ENCODE measurements at regions not wholly inside any gene's neighbourhood (a gene's known extent, or its start where the extent isn't known, plus 50 kb on each side); places are given as distances from the start of the nearest gene placed in this dataset.
"Not testable (repeated sequence)": the region's sequence is repeated elsewhere in the genome, so short reads cannot be mapped to it uniquely, and the experiment has no call there.

DNA sequence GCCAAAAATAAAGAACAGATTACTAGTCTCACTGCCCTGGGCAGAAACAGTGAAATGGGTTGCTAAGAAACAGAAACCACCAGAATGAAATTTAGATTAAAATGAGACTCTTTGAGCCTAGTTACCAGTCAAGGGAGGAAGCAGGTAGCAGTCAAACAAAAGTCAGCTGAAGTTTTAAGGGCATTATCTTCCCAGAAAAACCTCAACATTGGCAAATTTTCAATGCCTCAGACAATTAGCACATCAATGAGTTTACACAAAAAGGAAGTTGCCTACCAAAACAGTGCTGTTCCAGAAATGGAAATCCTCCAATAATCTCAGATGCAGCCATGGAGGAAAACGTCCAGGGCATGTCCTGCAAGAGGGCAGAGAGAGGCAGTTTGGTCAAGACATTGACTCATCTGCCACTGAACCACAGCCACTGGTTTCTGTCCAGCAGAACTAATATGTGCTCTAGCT lies 399.7 kb upstream of the ADGRB3 start:
- H3K4me3 Mint-ChIP-seq = no peak overlapping the region
- no peak overlapping the region for H3K27ac Mint-ChIP-seq
- H3K36me3 Mint-ChIP-seq = peaks cover 2% of the 10 kb centered on the region
- H3K4me1 Mint-ChIP-seq = no peaks in the 10 kb centered on the region
- no peaks in the 10 kb centered on the region for H3K27me3 Mint-ChIP-seq
- H3K9me3 Mint-ChIP-seq = peaks cover 0 to 6% (median 2%) of the 10 kb centered on the region in 3 donors

DNA sequence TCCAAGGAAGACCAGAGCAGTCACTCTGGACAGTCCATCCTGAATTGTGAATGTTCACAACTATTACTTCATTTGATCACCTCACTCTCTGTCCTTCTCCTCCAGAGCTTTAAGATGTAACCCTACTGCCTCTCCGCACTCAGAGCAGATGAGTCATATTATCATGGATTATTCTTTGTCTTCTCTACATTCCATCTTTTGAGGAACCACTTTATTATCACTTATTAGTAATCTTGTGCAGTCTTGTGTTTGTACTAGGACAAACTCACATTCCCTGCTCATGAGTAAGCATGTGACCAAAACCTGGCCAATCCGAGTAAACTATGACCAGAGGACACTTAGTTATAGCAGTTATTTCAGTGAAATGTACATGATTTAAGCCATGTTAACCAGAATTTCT lies 401.5 kb upstream of the ADGRB3 start:
- H3K9me3 Mint-ChIP-seq = peaks cover 0 to 2% (median under 1%) of the 10 kb centered on the region in 3 donors
- no peaks in the 10 kb centered on the region for H3K4me1 Mint-ChIP-seq
- H3K27ac Mint-ChIP-seq = no peak overlapping the region
- no peaks in the 10 kb centered on the region for H3K27me3 Mint-ChIP-seq
- H3K4me3 Mint-ChIP-seq = no peak overlapping the region
- peaks cover 2% of the 10 kb centered on the region for H3K36me3 Mint-ChIP-seq

DNA sequence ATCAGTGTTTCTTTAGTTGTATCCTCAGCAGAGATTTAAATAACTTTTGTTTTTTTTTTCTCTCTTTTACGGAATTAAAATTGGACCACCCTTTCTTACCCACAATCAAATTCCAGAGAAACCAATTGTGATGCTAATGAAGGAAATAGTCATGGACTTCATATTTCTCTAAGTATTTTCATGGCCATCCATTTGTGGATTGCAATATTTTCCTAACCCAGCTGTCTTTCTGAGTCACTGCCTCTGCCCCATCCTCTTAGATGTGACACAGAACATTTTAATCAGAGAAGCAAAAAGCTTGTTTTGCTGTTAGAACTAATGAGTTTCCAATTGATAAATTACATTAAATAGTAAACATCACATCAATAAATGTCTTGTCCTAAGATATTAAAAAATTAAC lies 405.5 kb upstream of the ADGRB3 start:
- no peak overlapping the region for H3K27ac Mint-ChIP-seq
- no peak overlapping the region for H3K4me3 Mint-ChIP-seq
- no peaks in the 10 kb centered on the region for H3K27me3 Mint-ChIP-seq
- no peaks in the 10 kb centered on the region for H3K4me1 Mint-ChIP-seq
- no peaks in the 10 kb centered on the region for H3K9me3 Mint-ChIP-seq
- no peaks in the 10 kb centered on the region for H3K36me3 Mint-ChIP-seq

DNA sequence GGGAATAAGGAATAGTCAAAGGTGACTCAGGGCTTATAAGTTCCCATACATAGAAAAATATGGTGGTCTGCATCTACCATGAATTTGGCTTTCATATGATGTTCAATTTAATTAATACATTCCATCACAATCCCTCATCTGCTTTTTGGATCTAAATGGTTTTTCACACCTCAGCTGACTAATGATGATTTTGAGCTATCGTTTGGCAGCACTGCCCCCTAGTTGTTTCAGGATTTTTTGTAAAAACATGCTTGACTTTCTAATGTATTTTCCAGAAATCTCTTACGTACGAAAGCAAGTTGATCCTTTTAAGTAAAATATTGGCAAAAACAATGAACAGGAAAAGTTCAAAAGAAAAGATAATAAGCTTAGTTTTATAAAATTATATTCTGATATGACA lies 408.6 kb upstream of the ADGRB3 start:
- H3K9me3 Mint-ChIP-seq = no peaks in the 10 kb centered on the region
- H3K27me3 Mint-ChIP-seq = no peaks in the 10 kb centered on the region
- H3K4me1 Mint-ChIP-seq = no peaks in the 10 kb centered on the region
- no peak overlapping the region for H3K4me3 Mint-ChIP-seq
- H3K36me3 Mint-ChIP-seq = no peaks in the 10 kb centered on the region
- no peak overlapping the region for H3K27ac Mint-ChIP-seq

DNA sequence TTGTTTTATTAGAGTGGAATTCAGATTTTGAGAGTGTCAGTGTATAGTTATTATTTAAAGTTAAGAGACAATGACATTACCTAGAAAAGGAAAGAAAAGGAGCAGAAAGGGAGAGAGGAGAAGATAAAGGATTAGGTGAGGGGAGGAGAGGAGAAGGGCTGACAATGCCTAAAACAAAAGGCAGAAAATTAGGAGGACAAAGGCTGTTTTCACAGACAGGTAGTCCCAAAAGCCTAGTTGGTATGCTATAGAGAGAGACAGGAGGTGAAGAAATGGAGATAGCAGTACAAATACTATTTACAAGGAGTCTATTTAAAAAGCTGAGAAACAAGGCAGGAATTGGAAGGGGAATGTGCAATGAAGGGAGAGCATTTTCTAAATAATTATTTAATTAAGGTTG lies 409.4 kb upstream of the ADGRB3 start:
- no peaks in the 10 kb centered on the region for H3K4me1 Mint-ChIP-seq
- no peaks in the 10 kb centered on the region for H3K27me3 Mint-ChIP-seq
- no peak overlapping the region for H3K27ac Mint-ChIP-seq
- H3K4me3 Mint-ChIP-seq = no peak overlapping the region
- no peaks in the 10 kb centered on the region for H3K9me3 Mint-ChIP-seq
- H3K36me3 Mint-ChIP-seq = no peaks in the 10 kb centered on the region

DNA sequence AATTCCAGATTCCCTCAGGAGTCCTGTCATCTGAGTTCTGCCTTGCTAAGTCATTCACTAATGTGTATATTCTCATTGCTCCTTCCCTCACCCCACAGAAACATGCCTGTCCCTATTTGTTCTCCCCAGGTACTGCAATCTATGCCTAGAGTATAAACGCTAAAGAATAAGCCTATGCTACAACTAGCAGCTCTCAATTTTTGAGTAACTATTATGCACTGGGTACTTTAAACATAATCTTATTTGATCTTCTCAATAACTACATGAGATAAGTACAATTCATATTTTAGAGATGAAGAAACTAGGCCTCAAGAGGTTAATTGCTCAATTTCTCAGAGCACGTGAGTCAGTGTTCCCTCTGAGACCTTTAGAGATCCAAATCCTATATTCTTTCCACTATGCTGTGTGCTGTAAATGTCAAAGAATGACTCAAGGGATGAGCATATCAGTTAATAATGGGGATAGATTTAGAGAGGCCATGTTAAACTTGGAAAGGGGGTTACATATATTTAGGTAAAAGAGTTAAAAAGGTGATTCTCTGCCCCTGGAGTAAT lies 423.8 kb upstream of the ADGRB3 start:
- Mint-ChIP-seq H3K36me3 (no peaks in the 10 kb centered on the region), H3K4me3 (no peak overlapping the region), H3K27ac (no peak overlapping the region), H3K27me3 (no peaks in the 10 kb centered on the region), H3K9me3 (peaks cover 2 to 15% (median 4%) of the 10 kb centered on the region in 3 donors), H3K4me1 (no peaks in the 10 kb centered on the region)

DNA sequence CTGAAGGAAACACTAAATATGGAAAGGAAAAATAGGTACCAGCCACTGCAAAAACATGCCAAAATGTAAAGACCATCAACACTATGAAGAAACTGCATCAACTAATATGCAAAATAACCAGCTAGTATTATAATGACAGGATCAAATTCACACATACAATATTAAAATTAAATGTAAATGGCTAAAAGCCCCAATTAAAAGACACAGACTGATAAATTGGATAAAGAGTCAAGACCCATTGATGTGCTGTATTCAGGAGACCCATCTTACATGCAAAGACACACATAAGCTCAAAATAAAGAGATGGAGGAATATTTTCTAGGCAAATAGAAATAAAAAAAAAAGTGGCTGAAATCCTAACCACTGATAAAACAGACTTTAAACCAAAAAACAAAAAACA lies 427.5 kb upstream of the ADGRB3 start:
- H3K27ac Mint-ChIP-seq, H3K4me3 Mint-ChIP-seq, H3K4me1 Mint-ChIP-seq, H3K27me3 Mint-ChIP-seq, H3K36me3 Mint-ChIP-seq, H3K9me3 Mint-ChIP-seq: not testable (repeated sequence)

DNA sequence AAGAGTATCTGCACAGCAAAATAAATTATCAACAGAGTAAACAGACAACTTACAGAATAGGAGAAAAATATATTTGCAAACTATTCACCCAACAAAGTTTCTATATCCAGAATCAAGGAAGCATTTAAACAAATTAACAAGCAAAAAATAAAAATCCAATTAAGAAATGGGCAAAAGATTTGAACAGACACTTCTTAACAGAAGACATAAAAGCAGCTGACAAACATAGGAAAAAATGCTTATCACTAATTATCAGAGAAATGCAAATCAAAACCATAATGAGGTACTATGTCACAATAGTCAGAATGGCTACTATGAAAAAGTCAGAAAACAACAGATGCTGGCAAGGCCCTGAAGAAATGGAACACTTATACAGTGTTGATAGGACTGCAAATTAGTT lies 434.2 kb upstream of the ADGRB3 start:
- no peaks in the 10 kb centered on the region for H3K4me1 Mint-ChIP-seq
- peaks cover 0 to 3% (median 3%) of the 10 kb centered on the region in 3 donors for H3K9me3 Mint-ChIP-seq

DNA sequence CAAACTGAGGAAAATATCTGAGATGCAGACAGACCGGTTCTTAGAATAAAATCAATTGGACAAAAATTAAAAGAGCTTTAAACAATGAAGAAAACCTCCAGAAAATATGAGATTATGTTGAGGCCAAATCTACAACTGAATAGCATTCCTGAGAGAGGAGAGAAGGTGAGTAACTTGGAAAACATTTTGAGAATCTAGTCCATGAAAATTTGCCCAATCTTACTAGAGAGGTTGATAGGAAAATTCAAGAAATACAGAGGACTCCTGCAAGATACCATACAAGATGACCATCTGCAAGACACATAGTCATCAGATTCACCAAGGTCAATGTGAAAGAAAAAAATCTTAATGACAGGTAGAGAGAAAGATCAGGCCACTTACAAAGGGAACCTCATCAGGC lies 437.7 kb upstream of the ADGRB3 start:
- Mint-ChIP-seq H3K36me3 (no peaks in the 10 kb centered on the region), H3K4me3 (no peak overlapping the region), H3K4me1 (no peaks in the 10 kb centered on the region), H3K27me3 (no peaks in the 10 kb centered on the region), H3K27ac (no peak overlapping the region), H3K9me3 (peaks cover 0 to 6% (median 0%) of the 10 kb centered on the region in 3 donors)

More for the DNA sequence above, 434.2 kb upstream of the ADGRB3 start:
- Mint-ChIP-seq H3K27ac (no peak overlapping the region), H3K36me3 (no peaks in the 10 kb centered on the region), H3K4me3 (no peak overlapping the region), H3K27me3 (no peaks in the 10 kb centered on the region)

DNA sequence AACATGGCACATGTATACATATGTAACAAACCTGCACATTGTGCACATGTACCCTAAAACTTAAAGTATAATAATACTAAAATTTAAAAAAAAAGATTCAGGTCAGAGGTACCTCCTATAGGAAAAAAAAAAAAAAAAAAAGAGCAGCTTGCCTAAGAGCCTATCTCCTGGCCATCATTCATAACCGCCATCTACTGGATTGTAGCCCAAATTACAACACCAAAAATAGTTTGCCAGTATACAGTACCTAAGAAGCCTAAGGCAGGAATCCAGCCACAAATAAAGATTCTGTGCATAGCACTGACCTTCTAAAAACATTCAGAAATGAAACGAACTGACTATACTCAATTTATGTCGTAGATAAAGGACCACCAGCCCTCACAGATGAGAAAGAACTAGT lies 438.4 kb upstream of the ADGRB3 start:
- no peaks in the 10 kb centered on the region for H3K4me1 Mint-ChIP-seq
- H3K27me3 Mint-ChIP-seq = no peaks in the 10 kb centered on the region
- H3K4me3 Mint-ChIP-seq = no peak overlapping the region
- H3K36me3 Mint-ChIP-seq = no peaks in the 10 kb centered on the region
- H3K9me3 Mint-ChIP-seq = peaks cover 0 to 6% (median 0%) of the 10 kb centered on the region in 3 donors
- H3K27ac Mint-ChIP-seq = no peak overlapping the region

DNA sequence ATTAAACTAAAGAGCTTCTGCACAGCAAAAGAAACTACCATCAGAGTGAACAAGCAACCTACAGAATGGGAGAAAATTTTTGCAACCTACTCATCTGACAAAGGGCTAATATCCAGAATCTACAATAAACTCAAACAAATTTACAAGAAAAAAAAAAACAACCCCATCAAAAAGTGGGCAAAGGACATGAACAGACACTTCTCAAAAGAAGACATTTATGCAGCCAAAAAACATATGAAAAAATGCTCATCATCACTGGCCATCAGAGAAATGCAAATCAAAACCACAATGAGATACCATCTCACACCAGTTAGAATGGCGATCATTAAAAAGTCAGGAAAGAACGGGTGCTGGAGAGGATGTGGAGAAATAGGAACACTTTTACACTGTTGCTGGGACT lies 439.3 kb upstream of the ADGRB3 start:
- not testable (repeated sequence) for H3K27ac Mint-ChIP-seq, H3K27me3 Mint-ChIP-seq, H3K4me1 Mint-ChIP-seq, H3K9me3 Mint-ChIP-seq, H3K4me3 Mint-ChIP-seq, H3K36me3 Mint-ChIP-seq

DNA sequence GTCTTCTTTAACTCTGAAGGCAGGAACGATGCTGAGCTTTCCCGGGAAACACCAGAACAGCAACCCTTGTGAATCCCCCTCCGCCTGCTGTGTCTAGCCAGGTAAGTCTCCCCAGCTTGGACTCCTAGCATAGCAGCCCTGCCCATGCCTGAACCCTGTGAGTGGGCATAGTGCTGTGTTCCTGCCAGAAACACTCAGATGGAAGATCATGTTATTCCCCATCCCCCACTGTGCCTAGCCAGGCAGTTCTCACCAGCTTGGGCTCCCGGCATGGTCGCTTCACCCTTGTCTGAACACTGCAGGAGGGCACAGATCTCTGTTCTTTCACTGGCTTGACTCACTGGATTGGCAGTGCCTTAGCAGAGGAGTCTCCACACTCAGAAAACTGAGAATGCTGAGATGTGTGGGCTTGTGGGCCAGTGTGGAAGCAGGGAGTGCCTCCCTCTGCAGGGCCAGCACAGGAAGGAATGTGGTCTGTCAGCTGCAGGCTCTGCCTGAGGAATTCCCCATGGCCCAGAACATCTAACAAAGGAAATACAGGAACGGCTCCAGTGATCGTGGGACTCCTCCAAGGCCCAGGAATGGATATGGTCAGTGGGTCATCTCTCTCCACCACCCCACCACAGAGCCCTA lies 440.1 kb upstream of the ADGRB3 start:
- Mint-ChIP-seq H3K4me1 (no peaks in the 10 kb centered on the region), H3K27me3 (no peaks in the 10 kb centered on the region), H3K9me3 (peaks cover 0 to 6% (median 0%) of the 10 kb centered on the region in 3 donors), H3K4me3 (peak overlapping the region in 1 of 4 donors; percentile 39), H3K36me3 (no peaks in the 10 kb centered on the region), H3K27ac (no peak overlapping the region)

DNA sequence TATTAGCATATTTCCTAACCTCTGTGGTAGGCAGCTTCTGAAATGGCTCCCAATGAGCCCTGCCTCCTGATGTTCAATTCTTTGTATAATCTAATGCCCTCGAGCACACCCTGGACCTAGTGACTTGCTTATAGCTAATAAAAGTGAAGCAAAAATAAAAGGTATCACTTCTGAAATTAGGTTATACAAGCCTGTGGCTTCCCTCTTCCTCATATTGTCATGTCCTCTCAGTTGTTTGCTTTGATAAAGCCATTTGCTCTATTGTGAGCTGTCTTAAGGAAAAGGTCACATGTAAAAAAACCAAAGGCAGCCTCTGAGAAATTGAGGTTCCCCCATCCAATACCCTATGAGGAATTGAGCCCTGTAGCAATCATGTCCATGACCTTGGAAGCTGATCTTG lies 442.1 kb upstream of the ADGRB3 start:
- no peak overlapping the region for H3K4me3 Mint-ChIP-seq

DNA sequence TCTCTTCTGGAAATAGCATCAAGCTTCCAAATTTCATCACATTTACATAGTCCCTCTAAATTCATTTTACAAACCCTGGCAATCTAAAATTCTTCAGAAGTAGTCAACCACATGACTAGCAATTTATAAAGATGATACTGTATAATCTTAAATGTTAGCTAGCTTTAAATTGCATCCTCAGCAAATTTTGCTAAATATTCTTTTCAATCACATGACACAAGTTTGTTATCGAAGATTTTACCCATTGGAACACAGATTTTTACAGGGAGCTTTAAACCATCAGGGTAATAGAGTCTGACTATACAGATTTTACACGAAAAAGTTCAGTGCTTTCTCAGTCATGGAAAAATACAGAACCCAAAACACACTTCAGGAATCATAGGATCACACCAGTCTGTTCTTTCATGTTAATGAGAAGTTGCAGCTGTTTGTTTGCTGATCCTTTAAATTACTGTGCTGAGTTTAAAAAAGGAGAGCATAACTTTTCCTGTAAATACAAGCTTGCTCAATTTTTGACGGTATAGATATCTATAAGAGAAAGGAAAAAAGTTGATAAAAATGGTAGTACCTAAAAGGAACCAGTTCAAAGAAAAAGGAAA lies 445.8 kb upstream of the ADGRB3 start:
- H3K9me3 Mint-ChIP-seq = peaks cover 2 to 4% (median 3%) of the 10 kb centered on the region in 3 donors
- no peak overlapping the region for H3K4me3 Mint-ChIP-seq
- no peaks in the 10 kb centered on the region for H3K27me3 Mint-ChIP-seq
- H3K4me1 Mint-ChIP-seq = no peaks in the 10 kb centered on the region
- H3K36me3 Mint-ChIP-seq = peaks cover 2% of the 10 kb centered on the region
- H3K27ac Mint-ChIP-seq = no peak overlapping the region

More for the DNA sequence above, 442.1 kb upstream of the ADGRB3 start:
- H3K4me1 Mint-ChIP-seq = no peaks in the 10 kb centered on the region
- no peaks in the 10 kb centered on the region for H3K36me3 Mint-ChIP-seq
- H3K9me3 Mint-ChIP-seq = peaks cover 0 to 6% (median 2%) of the 10 kb centered on the region in 3 donors
- H3K27me3 Mint-ChIP-seq = no peaks in the 10 kb centered on the region
- no peak overlapping the region for H3K27ac Mint-ChIP-seq

DNA sequence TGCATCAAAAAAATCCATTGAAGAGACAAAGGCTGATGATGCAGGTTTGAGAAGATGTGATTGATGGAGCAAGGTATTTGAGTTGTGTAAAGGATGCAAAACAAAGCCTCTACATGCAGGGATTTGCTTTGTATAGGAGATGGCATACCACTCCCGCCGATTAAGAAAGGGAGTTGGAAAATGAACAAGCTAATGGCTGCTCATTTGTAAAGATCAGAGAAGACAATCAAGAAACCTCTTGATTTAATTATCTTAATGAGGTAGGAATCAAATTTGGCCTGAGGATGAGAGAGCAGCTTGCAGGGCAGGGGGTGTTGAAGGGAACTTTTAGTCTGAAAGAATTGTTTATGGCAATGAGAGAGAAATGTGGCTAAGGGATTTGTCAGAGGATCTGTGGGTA lies 448.2 kb upstream of the ADGRB3 start:
- Mint-ChIP-seq H3K9me3 (peaks cover 0 to 4% (median 2%) of the 10 kb centered on the region in 3 donors), H3K27me3 (no peaks in the 10 kb centered on the region), H3K4me1 (no peaks in the 10 kb centered on the region), H3K4me3 (peak overlapping the region in 1 of 4 donors; percentile 18), H3K27ac (no peak overlapping the region), H3K36me3 (peaks cover 2% of the 10 kb centered on the region)

DNA sequence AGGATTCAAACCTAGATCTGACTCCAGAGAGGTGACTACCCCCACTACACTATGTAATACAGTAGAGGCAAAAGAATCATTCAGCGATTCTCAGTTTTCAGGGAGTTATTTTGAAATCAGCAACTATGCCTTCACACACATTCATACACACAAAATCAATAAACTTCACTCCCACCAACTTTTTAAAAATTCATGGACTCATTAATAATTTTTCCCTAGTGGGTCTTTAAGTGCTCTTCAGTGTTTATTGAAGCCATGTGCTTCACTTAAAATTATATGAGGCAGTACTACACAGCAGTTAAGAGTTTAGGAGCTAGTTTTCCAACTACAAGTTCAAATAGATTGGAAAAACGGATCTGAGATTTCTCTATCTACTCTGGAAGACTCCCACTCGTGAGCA lies 452.7 kb upstream of the ADGRB3 start:
- peaks cover 2 to 6% (median 4%) of the 10 kb centered on the region in 3 donors for H3K9me3 Mint-ChIP-seq
- H3K4me3 Mint-ChIP-seq = no peak overlapping the region
- no peak overlapping the region for H3K27ac Mint-ChIP-seq
- no peaks in the 10 kb centered on the region for H3K4me1 Mint-ChIP-seq
- peaks cover 2% of the 10 kb centered on the region for H3K36me3 Mint-ChIP-seq
- no peaks in the 10 kb centered on the region for H3K27me3 Mint-ChIP-seq
